Activated CD4-positive, alpha-beta T cell treated with anti-CD3 and anti-CD28 coated beads, Interleukin-10, Interleukin-2, amounts not matched to agents 100 ng/mL and 50 ng/mL, durations not matched to agents 16 hours and 8 hours (primary cell): ENCODE measurements at regions not wholly inside any gene's neighbourhood (a gene's known extent, or its start where the extent isn't known, plus 50 kb on each side); places are given as distances from the start of the nearest gene placed in this dataset.
"Not testable (repeated sequence)": the region's sequence is repeated elsewhere in the genome, so short reads cannot be mapped to it uniquely, and the experiment has no call there.

Source experiments
- DNase-seq: peaks from one replicate; pipeline ENCODE4 v3.0.0-alpha.2; 2020

GRCh38 chr18:22828171-22828570 is 105.0 kb upstream of the RBBP8 start:
- DNase-seq, result no peak

GRCh38 chr18:22828583-22828982 is 104.5 kb upstream of the RBBP8 start:
- not testable (repeated sequence) for DNase-seq

- no peak for DNase-seq
Measured at GRCh38 chr18:22829781-22830180, 103.3 kb upstream of the RBBP8 start.

GRCh38 chr18:22830511-22830910 is 102.6 kb upstream of the RBBP8 start:
- DNase-seq, result no peak

- no peak for DNase-seq
Measured at GRCh38 chr18:22831441-22831904, 101.7 kb upstream of the RBBP8 start.

- DNase-seq, result no peak
Measured at GRCh38 chr18:22836932-22837331, 96.2 kb upstream of the RBBP8 start.

GRCh38 chr18:22838221-22838620 is 94.9 kb upstream of the RBBP8 start:
- no peak for DNase-seq

GRCh38 chr18:22838639-22839277 is 94.4 kb upstream of the RBBP8 start:
- DNase-seq, result peak; percentile 73

GRCh38 chr18:22839340-22839821 is 93.7 kb upstream of the RBBP8 start:
- DNase-seq, result no peak

- DNase-seq, result no peak
Measured at GRCh38 chr18:22840606-22841144, 92.5 kb upstream of the RBBP8 start.

- DNase-seq, result no peak
Measured at GRCh38 chr18:22841840-22842239, 91.3 kb upstream of the RBBP8 start.

GRCh38 chr18:22844190-22844589 is 88.9 kb upstream of the RBBP8 start:
- no peak for DNase-seq

- DNase-seq, result no peak
Measured at GRCh38 chr18:22844628-22845027, 88.5 kb upstream of the RBBP8 start.

GRCh38 chr18:22846088-22846683 is 86.9 kb upstream of the RBBP8 start:
- no peak for DNase-seq

GRCh38 chr18:22846697-22847096 is 86.4 kb upstream of the RBBP8 start:
- DNase-seq, result no peak

GRCh38 chr18:22847392-22847791 is 85.7 kb upstream of the RBBP8 start:
- no peak for DNase-seq

- DNase-seq, result peak; percentile 31
Measured at GRCh38 chr18:22847867-22848451, 85.2 kb upstream of the RBBP8 start.

- DNase-seq, result no peak
Measured at GRCh38 chr18:22848615-22849014, 84.5 kb upstream of the RBBP8 start.

- DNase-seq, result no peak
Measured at GRCh38 chr18:22856870-22857269, 76.3 kb upstream of the RBBP8 start.

GRCh38 chr18:22858121-22858520 is 75.0 kb upstream of the RBBP8 start:
- no peak for DNase-seq

- DNase-seq, result no peak
Measured at GRCh38 chr18:22860807-22861206, 72.3 kb upstream of the RBBP8 start.

GRCh38 chr18:22865354-22866116 is 67.6 kb upstream of the RBBP8 start:
- DNase-seq, result no peak

- no peak for DNase-seq
Measured at GRCh38 chr18:22868831-22869230, 64.3 kb upstream of the RBBP8 start.
